ENCODE measurements at regions not wholly inside any gene's neighbourhood (a gene's known extent, or its start where the extent isn't known, plus 50 kb on each side); places are given as distances from the start of the nearest gene placed in this dataset.

- Mint-ChIP-seq H3K4me1 (ENCODE audit: unreplicated experiment) (peaks cover 56% of the 10 kb centered on the region), H3K27me3 (no peaks in the 10 kb centered on the region), H3K4me3 (no peak overlapping the region), H3K9me3 (peaks cover 4% of the 10 kb centered on the region), H3K36me3 (peaks cover 24% of the 10 kb centered on the region), H3K27ac (no peak overlapping the region)
- TF ChIP-seq CTCF (conservative IDR thresholded peaks at IDR 0.05) = no peak
- no peak for DNase-seq (ENCODE audit: extremely low spot score, unreplicated experiment)
These were observed 211.5 kb downstream of the SOX4 start for GRCh38 chr6:21804941-21805610.

- Mint-ChIP-seq H3K9me3 (peaks cover 4% of the 10 kb centered on the region), H3K4me1 (ENCODE audit: unreplicated experiment) (peaks cover 38% of the 10 kb centered on the region), H3K27me3 (no peaks in the 10 kb centered on the region), H3K36me3 (peaks cover 29% of the 10 kb centered on the region), H3K27ac (no peak overlapping the region), H3K4me3 (peak overlapping the region; percentile 31)
- DNase-seq (ENCODE audit: extremely low spot score, unreplicated experiment) = no peak
- TF ChIP-seq CTCF (conservative IDR thresholded peaks at IDR 0.05) = no peak
These were observed 213.9 kb downstream of the SOX4 start for GRCh38 chr6:21807299-21808044.

- no peaks in the 10 kb centered on the region for H3K27me3 Mint-ChIP-seq
- peaks cover 32% of the 10 kb centered on the region for H3K36me3 Mint-ChIP-seq
- TF ChIP-seq CTCF (conservative IDR thresholded peaks at IDR 0.05) = no peak
- H3K9me3 Mint-ChIP-seq = peaks cover 4% of the 10 kb centered on the region
- H3K27ac Mint-ChIP-seq = peak overlapping the region; percentile 25
- H3K4me1 Mint-ChIP-seq (ENCODE audit: unreplicated experiment) = peaks cover 32% of the 10 kb centered on the region
- no peak for DNase-seq (ENCODE audit: extremely low spot score, unreplicated experiment)
- H3K4me3 Mint-ChIP-seq = peak overlapping the region; percentile 31
These were observed 214.5 kb downstream of the SOX4 start for GRCh38 chr6:21808045-21808470.

- peak overlapping the region; percentile 25 for H3K27ac Mint-ChIP-seq
- no peaks in the 10 kb centered on the region for H3K27me3 Mint-ChIP-seq
- H3K9me3 Mint-ChIP-seq = peaks cover 4% of the 10 kb centered on the region
- H3K4me3 Mint-ChIP-seq = no peak overlapping the region
- no peak for DNase-seq (ENCODE audit: extremely low spot score, unreplicated experiment)
- H3K36me3 Mint-ChIP-seq = peaks cover 36% of the 10 kb centered on the region
- TF ChIP-seq CTCF (conservative IDR thresholded peaks at IDR 0.05) = no peak
- H3K4me1 Mint-ChIP-seq (ENCODE audit: unreplicated experiment) = peaks cover 32% of the 10 kb centered on the region
These were observed 215.1 kb downstream of the SOX4 start for GRCh38 chr6:21808551-21809242.

GRCh38 chr6:21811484-21811883 is 217.9 kb downstream of the SOX4 start:
- Mint-ChIP-seq H3K36me3 (peaks cover 41% of the 10 kb centered on the region), H3K27ac (no peak overlapping the region), H3K4me3 (no peak overlapping the region), H3K9me3 (no peaks in the 10 kb centered on the region), H3K27me3 (no peaks in the 10 kb centered on the region), H3K4me1 (ENCODE audit: unreplicated experiment) (peaks cover 33% of the 10 kb centered on the region)
- no peak for TF ChIP-seq CTCF (conservative IDR thresholded peaks at IDR 0.05)
- DNase-seq (ENCODE audit: extremely low spot score, unreplicated experiment) = no peak

Measured in type B pancreatic cell (in vitro differentiated cells).